Activated T-helper 17 cell treated with anti-CD3 and anti-CD28 coated beads, Interleukin-2, amount 50 U/mL, for 72 hours (primary cell): ENCODE measurements at regions not wholly inside any gene's neighbourhood (a gene's known extent, or its start where the extent isn't known, plus 50 kb on each side); places are given as distances from the start of the nearest gene placed in this dataset.

ENCODE experiments used
- ATAC-seq: fragments of 150-1000 bp; cut with Tn5 transposase; replicated peaks from 2 replicates; pipeline ENCODE4 v1.10.0; 2021; ENCODE audit warnings: mild to moderate bottlenecking, moderate library complexity
- H3K27ac Mint-ChIP-seq: one replicate; pipeline ENCODE4 v1.8.0; 2022; ENCODE audit warnings: mixed read lengths
- H3K27me3 Mint-ChIP-seq: one replicate; pipeline ENCODE4 v1.8.0; 2022; ENCODE audit warnings: mixed read lengths
- H3K36me3 Mint-ChIP-seq: one replicate; pipeline ENCODE4 v1.8.0; 2022; ENCODE audit warnings: low read depth, mild to moderate bottlenecking, mixed read lengths
- H3K4me1 Mint-ChIP-seq: one replicate; pipeline ENCODE4 v1.8.0; 2022; ENCODE audit warnings: mixed read lengths
- H3K4me3 Mint-ChIP-seq: one replicate; pipeline ENCODE4 v1.8.0; 2022; ENCODE audit warnings: mild to moderate bottlenecking, mixed read lengths
- H3K9me3 Mint-ChIP-seq: one replicate; pipeline ENCODE4 v1.8.0; 2022; ENCODE audit warnings: mixed read lengths

DNA sequence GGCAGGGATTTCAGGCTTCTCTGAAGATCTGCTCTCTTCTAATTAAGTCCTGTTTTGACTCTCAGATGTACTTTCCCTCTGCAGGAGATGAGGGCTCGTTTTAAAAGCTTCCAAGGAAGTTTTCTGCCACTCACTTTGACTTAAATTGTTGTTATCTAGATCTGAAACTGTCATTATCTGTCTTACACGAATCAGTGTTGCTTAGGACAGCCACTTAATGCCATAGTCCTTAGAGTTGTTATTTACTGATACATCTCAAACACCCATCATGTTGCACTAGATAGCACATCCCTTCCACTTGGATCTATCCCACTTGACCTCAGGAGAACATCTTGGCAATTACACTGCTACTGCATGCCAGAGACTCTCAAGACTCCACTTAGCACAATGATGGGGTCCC lies 86.9 kb upstream of the FAT3 start:
- H3K27me3 Mint-ChIP-seq: no peaks in the 10 kb centered on the region
- no peak overlapping the region for H3K4me3 Mint-ChIP-seq
- ATAC-seq: no peak
- no peak overlapping the region for H3K27ac Mint-ChIP-seq
- no peaks in the 10 kb centered on the region for H3K4me1 Mint-ChIP-seq
- H3K36me3 Mint-ChIP-seq: no peaks in the 10 kb centered on the region
- no peaks in the 10 kb centered on the region for H3K9me3 Mint-ChIP-seq

DNA sequence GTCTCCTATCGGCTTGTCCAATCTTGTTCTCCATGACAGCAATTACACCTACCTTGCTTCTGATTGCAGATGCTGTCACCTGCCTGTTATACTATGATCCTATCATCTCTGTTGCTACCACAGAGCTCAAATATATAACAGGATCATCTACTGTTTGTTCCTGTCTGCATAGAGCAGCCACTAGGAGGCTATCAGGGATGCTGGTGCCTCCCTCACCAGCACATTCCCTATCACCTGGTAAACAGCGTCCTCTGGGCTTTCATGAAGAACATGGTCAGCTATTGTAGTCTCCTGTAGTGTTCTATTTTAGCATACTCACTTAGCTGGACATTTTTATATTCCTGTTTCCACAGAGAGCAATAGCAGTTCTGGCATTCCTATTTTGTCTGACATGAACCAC lies 87.8 kb upstream of the FAT3 start:
- ATAC-seq: no peak
- Mint-ChIP-seq H3K27ac (no peak overlapping the region), H3K27me3 (no peaks in the 10 kb centered on the region)

DNA sequence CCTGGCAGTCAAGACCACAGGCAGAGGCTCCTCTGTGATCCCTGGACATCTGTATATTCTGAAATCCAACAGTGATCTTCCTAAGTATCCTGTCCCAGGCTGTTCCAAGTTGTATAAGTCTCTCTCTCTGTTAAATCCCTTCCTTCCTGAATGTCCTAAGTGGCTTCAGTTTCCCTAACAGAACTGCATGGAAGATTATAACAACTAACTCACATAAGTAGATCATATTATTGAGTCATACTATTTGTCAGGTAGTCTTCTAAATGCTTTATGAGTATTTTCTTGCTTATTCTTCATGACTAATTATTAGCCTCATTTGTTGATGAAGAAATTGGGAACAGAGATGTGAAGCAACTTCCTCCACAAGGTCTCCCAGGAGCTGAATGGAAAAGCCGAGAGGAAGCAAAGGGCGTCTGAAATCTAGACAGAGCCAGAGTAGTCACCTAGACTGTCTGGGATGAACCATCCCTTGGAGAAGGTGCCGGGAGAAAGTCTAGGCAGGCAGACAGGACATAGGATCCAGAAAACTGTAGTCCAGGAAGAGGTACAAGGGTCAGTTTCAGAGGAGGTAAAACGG lies 93.2 kb upstream of the FAT3 start:
- no peak overlapping the region for H3K27ac Mint-ChIP-seq
- H3K9me3 Mint-ChIP-seq: peaks cover 3% of the 10 kb centered on the region
- ATAC-seq: no peak
- H3K4me3 Mint-ChIP-seq: no peak overlapping the region
- H3K36me3 Mint-ChIP-seq: no peaks in the 10 kb centered on the region
- H3K27me3 Mint-ChIP-seq: no peaks in the 10 kb centered on the region
- H3K4me1 Mint-ChIP-seq: no peaks in the 10 kb centered on the region

More for the DNA sequence above, 87.8 kb upstream of the FAT3 start:
- peaks cover 1% of the 10 kb centered on the region for H3K9me3 Mint-ChIP-seq
- no peak overlapping the region for H3K4me3 Mint-ChIP-seq
- H3K36me3 Mint-ChIP-seq: no peaks in the 10 kb centered on the region
- no peaks in the 10 kb centered on the region for H3K4me1 Mint-ChIP-seq

DNA sequence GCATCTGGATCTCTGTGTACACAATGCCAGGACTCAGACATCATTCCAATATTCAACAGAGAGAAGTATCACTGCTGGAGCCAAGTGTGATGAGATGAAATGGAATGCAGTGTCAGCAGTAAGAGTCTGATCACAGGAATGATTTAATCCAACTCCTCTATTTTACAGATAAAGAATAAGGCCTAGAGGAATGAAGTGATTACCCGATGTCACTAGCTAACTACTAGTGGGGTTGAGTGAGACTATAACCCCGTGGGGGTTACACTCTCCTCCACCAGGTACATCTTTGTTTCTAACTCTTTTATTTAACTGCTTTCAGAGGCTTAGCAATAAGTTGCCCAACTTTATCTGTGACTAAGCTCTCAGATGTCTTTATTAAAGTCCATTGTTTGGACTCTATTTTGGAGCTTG lies 94.2 kb upstream of the FAT3 start:
- H3K27me3 Mint-ChIP-seq: no peaks in the 10 kb centered on the region
- no peak overlapping the region for H3K4me3 Mint-ChIP-seq
- H3K27ac Mint-ChIP-seq: no peak overlapping the region
- no peaks in the 10 kb centered on the region for H3K4me1 Mint-ChIP-seq
- no peak for ATAC-seq
- peaks cover 4% of the 10 kb centered on the region for H3K9me3 Mint-ChIP-seq
- no peaks in the 10 kb centered on the region for H3K36me3 Mint-ChIP-seq

DNA sequence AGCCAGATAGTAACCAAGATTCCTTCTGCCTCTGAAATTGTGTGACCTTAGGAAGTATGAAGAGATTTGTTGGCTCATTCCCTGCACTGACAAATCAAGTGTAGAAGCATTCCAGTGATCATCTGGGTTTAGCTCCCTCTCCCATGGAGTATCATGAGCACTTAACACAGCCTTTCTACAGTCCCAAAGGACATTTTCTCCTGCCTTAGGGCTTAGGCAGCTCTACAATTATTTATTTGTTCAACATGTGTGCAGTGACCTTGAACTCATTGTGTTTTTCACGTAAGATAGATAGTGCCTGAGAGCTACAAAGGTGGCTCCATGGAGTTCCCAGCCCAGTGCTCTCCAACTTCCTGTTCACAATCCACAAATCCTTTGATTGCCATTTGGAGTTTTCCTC lies 94.8 kb upstream of the FAT3 start:
- ATAC-seq: no peak
- H3K9me3 Mint-ChIP-seq: peaks cover 7% of the 10 kb centered on the region
- H3K27ac Mint-ChIP-seq: no peak overlapping the region
- no peaks in the 10 kb centered on the region for H3K36me3 Mint-ChIP-seq
- H3K4me3 Mint-ChIP-seq: no peak overlapping the region
- no peaks in the 10 kb centered on the region for H3K4me1 Mint-ChIP-seq
- H3K27me3 Mint-ChIP-seq: no peaks in the 10 kb centered on the region

DNA sequence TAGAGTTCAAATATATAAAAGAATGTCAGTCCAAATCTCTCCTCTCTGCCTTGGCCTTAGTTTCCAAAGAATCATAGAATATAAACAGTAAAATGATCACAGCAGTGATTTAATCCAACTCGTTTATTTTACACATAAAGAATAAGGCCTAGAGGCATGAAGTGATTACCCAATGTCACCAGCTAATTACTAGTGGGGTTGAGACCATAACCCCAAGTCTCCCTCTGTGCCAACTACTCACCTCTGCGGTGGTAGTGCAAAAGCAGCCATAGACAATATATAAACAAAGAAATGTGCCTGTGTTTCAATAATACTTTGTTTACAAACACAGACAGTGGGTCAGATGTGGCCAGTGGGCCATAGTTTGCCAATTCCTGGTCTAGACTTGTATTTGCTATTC lies 96.6 kb upstream of the FAT3 start:
- H3K36me3 Mint-ChIP-seq: no peaks in the 10 kb centered on the region
- H3K4me1 Mint-ChIP-seq: no peaks in the 10 kb centered on the region
- no peaks in the 10 kb centered on the region for H3K27me3 Mint-ChIP-seq
- H3K4me3 Mint-ChIP-seq: no peak overlapping the region
- peaks cover 7% of the 10 kb centered on the region for H3K9me3 Mint-ChIP-seq
- H3K27ac Mint-ChIP-seq: no peak overlapping the region
- no peak for ATAC-seq

DNA sequence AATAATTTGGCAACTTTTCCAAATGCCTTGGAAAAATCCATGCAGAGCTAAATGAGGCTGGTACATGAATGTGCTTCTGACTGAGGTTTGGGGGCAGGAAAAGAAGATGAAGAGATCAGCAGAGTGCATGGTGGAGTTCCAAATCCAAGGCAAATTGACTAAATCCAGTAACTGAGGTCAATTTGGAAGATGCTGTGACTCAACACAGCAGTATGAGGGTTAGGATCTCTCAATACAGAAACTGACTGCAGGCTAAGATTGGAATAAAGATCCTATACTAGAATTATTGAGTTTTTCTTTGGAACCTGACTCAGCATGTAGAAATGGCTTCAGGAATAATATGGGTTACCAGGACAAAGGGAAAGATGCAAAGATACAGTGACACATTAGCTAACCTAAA lies 99.3 kb upstream of the FAT3 start:
- Mint-ChIP-seq H3K4me1 (no peaks in the 10 kb centered on the region), H3K27ac (no peak overlapping the region), H3K27me3 (no peaks in the 10 kb centered on the region), H3K9me3 (peaks cover 4% of the 10 kb centered on the region), H3K36me3 (no peaks in the 10 kb centered on the region), H3K4me3 (no peak overlapping the region)
- no peak for ATAC-seq

DNA sequence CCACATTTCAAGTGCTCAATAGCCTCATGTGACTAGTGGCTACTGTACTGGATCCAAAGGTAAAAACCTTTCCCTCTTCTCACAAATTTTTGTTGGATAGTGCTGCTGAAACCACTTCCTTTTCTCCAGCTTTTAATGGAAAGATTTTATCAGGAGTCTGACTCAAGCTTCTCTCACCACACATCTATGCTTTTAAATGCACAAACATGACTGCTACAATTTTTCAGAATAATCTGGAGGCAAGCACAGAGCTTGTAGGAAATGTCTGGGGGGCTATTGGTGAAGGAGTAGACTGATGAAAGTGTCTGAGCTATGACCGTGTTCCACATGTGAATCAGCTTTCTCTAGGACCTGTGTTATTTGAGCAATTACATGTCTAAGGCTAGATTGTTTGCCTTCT lies 101.1 kb upstream of the FAT3 start:
- H3K36me3 Mint-ChIP-seq: no peaks in the 10 kb centered on the region
- H3K27ac Mint-ChIP-seq: no peak overlapping the region
- H3K4me1 Mint-ChIP-seq: no peaks in the 10 kb centered on the region

DNA sequence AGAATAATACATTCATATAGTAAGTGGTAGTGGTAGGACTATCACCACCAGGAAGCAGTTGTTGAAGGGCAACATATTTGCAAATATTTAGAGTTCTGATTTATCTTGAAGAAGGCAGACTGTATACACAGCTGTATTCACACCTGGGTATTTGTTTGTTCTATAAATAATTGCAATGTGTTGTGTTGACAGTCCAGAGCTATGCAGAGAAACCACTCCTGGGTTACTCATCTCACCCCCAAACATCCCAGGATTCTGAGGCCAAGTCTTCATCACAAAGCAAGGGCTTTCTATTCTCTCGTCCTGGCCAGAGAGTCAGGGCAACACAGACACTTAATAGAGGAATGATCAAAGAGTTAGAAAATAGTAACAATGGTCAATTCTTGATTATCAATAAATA lies 102.1 kb upstream of the FAT3 start:
- no peak overlapping the region for H3K4me3 Mint-ChIP-seq
- peaks cover 10% of the 10 kb centered on the region for H3K9me3 Mint-ChIP-seq
- H3K27ac Mint-ChIP-seq: no peak overlapping the region
- H3K27me3 Mint-ChIP-seq: no peaks in the 10 kb centered on the region
- no peaks in the 10 kb centered on the region for H3K36me3 Mint-ChIP-seq
- no peak for ATAC-seq
- H3K4me1 Mint-ChIP-seq: no peaks in the 10 kb centered on the region

More for the DNA sequence above, 101.1 kb upstream of the FAT3 start:
- no peak overlapping the region for H3K4me3 Mint-ChIP-seq
- no peaks in the 10 kb centered on the region for H3K27me3 Mint-ChIP-seq
- ATAC-seq: no peak
- peaks cover 10% of the 10 kb centered on the region for H3K9me3 Mint-ChIP-seq

DNA sequence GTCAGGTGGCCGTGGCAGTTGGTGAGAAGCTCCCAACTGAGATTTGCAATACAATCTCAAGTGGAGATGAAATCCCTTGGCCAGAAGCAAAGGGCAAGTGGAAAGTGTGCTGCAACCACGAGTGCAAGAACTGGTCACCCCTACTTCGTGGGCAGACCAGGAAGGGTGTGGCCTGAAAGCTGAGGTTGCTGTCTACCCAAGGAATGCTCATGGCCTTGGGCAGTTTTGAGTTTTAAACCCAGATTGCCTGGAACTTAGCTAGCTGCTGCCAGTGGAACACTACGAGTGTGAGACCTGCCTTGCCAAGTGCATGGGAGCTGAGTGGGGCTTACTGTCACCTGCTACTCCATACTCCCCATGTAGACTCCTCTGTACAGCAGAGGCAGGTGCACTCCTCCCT lies 113.3 kb upstream of the FAT3 start:
- no peaks in the 10 kb centered on the region for H3K4me1 Mint-ChIP-seq
- H3K27me3 Mint-ChIP-seq: peaks cover 3% of the 10 kb centered on the region
- H3K4me3 Mint-ChIP-seq: no peak overlapping the region
- no peak for ATAC-seq
- H3K27ac Mint-ChIP-seq: no peak overlapping the region
- H3K36me3 Mint-ChIP-seq: no peaks in the 10 kb centered on the region
- H3K9me3 Mint-ChIP-seq: peaks cover 13% of the 10 kb centered on the region

DNA sequence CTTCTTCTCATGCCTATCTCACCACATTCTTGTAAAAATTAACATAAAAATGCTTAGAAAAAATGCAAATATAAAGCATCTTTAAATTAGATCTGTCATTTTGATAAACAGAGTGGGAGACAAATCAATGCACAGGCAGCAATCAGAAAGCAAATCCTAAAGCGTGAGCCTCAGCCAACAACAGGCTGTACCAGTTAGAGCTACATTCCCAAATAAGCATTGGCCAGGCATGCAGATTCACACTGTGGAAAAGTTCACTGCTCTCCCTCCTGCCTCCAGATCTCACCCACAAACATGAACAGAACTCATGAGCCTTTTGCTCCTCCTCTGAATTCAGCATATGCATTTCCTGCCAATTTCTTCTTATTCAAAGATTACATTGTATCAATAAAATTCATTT lies 115.2 kb upstream of the FAT3 start:
- Mint-ChIP-seq H3K27me3 (peaks cover 3% of the 10 kb centered on the region), H3K36me3 (no peaks in the 10 kb centered on the region), H3K4me1 (no peaks in the 10 kb centered on the region), H3K9me3 (peaks cover 6% of the 10 kb centered on the region), H3K27ac (no peak overlapping the region), H3K4me3 (no peak overlapping the region)
- no peak for ATAC-seq

DNA sequence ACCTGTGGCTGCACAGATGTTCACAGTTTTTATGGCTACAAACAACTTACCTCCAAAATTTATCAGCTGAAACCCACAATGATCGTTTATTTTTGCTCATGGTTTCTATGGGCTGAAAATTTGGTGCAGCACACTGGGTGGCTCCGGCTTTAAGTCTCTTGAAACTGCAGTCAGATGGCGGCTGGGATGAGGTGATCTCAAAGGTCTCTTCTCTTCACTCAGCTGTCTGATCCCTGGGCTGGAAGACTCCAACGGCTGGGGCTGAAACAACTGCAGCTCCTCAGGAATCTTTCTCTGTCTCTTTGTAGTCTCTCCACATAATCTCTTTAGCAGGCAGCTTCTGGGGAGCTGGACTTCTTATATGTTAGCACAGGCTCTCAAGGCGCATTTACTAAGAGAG lies 117.3 kb upstream of the FAT3 start:
- Mint-ChIP-seq H3K27ac (no peak overlapping the region), H3K36me3 (no peaks in the 10 kb centered on the region), H3K4me3 (no peak overlapping the region), H3K4me1 (no peaks in the 10 kb centered on the region), H3K27me3 (peaks cover 3% of the 10 kb centered on the region), H3K9me3 (no peaks in the 10 kb centered on the region)
- ATAC-seq: no peak

DNA sequence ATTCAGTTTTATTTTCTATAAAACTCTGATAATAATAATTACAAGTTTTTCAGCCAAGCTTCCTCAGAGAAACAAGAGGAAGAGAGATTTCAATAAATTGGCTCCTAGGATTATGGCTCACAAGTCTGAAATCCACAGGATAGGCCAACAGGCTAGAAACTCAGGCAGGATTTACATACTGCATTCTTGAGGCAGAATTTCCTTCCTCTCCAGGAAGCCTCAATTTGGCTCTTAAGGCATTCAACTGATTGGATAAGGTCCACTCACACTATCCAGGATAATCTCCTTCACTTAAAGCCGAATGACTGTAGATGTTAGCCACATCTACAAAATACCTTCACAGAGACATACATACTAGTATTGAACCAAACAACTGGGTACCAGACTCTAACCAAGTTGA lies 120.3 kb upstream of the FAT3 start:
- no peaks in the 10 kb centered on the region for H3K4me1 Mint-ChIP-seq
- H3K27me3 Mint-ChIP-seq: no peaks in the 10 kb centered on the region
- no peaks in the 10 kb centered on the region for H3K36me3 Mint-ChIP-seq
- no peak for ATAC-seq
- no peak overlapping the region for H3K27ac Mint-ChIP-seq
- no peaks in the 10 kb centered on the region for H3K9me3 Mint-ChIP-seq
- no peak overlapping the region for H3K4me3 Mint-ChIP-seq

DNA sequence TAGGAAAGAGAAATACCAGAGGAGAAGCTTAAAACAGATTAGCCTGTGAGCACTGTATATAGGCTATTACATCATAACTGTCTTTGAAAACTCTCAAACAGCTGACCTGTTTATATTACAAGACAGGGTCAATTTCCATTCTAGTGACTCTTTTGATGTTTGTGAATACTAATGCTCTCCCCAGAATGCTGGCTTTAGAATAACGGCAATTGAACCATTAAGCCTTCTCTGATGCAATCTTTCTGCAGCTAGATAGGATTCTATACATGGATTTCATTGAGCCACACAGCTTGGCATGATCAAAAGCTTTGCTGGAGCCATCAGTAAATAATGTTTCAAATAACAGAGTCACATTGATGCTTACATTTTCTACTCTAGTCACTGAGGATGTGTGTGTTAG lies 122.7 kb upstream of the FAT3 start:
- no peak for ATAC-seq

DNA sequence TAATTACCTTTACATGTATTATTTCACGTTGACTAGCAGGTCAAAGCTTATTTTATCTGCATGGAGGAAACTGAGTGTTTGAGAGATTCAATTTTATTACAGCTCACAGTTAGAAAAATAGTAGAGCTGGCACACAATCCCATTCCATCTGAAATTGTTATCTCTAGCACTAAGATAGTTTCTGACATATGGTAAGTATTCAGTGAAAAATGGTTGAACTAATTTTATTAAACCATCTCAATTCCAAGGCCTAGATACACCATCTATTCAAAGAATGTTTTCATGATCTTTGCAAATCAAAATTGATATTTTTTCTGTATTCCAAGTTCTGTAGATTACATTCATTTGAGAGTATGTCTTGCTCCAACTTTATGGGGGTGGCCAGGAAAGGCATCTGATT lies 125.4 kb upstream of the FAT3 start:
- no peaks in the 10 kb centered on the region for H3K4me1 Mint-ChIP-seq

More for the DNA sequence above, 122.7 kb upstream of the FAT3 start:
- Mint-ChIP-seq H3K9me3 (peaks cover 4% of the 10 kb centered on the region), H3K27ac (no peak overlapping the region), H3K36me3 (no peaks in the 10 kb centered on the region), H3K4me1 (no peaks in the 10 kb centered on the region), H3K4me3 (no peak overlapping the region), H3K27me3 (no peaks in the 10 kb centered on the region)

DNA sequence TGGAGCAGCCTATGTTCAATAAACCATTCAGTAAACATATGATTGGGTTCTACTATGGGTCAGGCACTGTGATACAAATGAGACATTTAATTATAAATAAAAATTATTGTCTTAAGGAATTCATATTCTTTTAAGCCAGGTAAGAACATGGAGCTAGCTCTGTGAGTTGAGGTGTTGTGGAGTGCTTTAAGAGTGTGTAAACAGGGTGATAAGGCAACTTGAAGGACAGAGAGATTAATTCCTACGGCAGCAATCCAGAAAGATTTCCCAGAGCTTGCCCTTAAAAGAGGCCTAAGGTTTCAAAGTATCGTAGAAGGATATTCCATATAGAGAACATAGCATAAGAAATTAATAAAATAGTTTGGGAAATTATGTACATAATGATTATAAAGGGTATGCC lies 126.4 kb upstream of the FAT3 start:
- Mint-ChIP-seq H3K9me3 (peaks cover 4% of the 10 kb centered on the region), H3K4me1 (no peaks in the 10 kb centered on the region), H3K36me3 (no peaks in the 10 kb centered on the region), H3K27me3 (no peaks in the 10 kb centered on the region), H3K27ac (no peak overlapping the region), H3K4me3 (no peak overlapping the region)
- no peak for ATAC-seq

More for the DNA sequence above, 125.4 kb upstream of the FAT3 start:
- Mint-ChIP-seq H3K9me3 (peaks cover 4% of the 10 kb centered on the region), H3K27me3 (no peaks in the 10 kb centered on the region), H3K36me3 (no peaks in the 10 kb centered on the region), H3K27ac (no peak overlapping the region), H3K4me3 (no peak overlapping the region)
- no peak for ATAC-seq
